Panc1 (cell line): ENCODE measurements at regions not wholly inside any gene's neighbourhood (a gene's known extent, or its start where the extent isn't known, plus 50 kb on each side); places are given as distances from the start of the nearest gene placed in this dataset.

ENCODE experiments used
- ATAC-seq: fragments of 200-7000 bp; cut with Tn5 transposase; 2 replicates; pipeline ENCODE4 v1.9.1; 2020; ENCODE audit warnings: mild to moderate bottlenecking, moderate library complexity
- BruUV-seq: library from RNA; stranded (reverse); fragments of 400-500 nt; replicated peaks from 2 replicates; lab custom pipeline; 2021; lab: Mats Ljungman, UMichigan
- CTCF ChIA-PET: fragments of 300-600 bp; sonication (Branson Sonifier 250); formaldehyde crosslinking; loops from one replicate; lab custom pipeline; 2022; ENCODE audit warnings: antibody characterized with exemption; lab: Charles Lee
- POLR2A ChIA-PET: fragments of 300-600 bp; sonication (Branson Sonifier 250); formaldehyde crosslinking; loops from one replicate; lab custom pipeline; 2022; ENCODE audit warnings: antibody characterized with exemption; lab: Charles Lee
- DNase-seq: peaks from one replicate; pipeline ENCODE4 v3.0.0-alpha.2; 2010; ENCODE audit warnings: low read depth, low spot score
- H3K27ac ChIP-seq: 2 replicates; pipeline ENCODE4 v1.5.1; 2011; ENCODE audit warnings: mild to moderate bottlenecking, low read length, inconsistent platforms
- H3K27me3 ChIP-seq: fragments of 200-500 bp; sonication (Bioruptor generic); 2 replicates; pipeline ENCODE4 v1.6.0; 2014; ENCODE audit warnings: low read length, inconsistent platforms; ENCODE audit not compliant: control insufficient read depth, insufficient read depth
- H3K36me3 ChIP-seq: fragments of 200-500 bp; sonication (Bioruptor generic); 2 replicates; pipeline ENCODE4 v1.5.1; 2014; ENCODE audit warnings: inconsistent platforms, mild to moderate bottlenecking, low read length, moderate library complexity; ENCODE audit not compliant: control insufficient read depth, insufficient read depth
- H3K4me1 ChIP-seq: 2 replicates; pipeline ENCODE4 v1.5.1; 2011; ENCODE audit warnings: inconsistent platforms, mild to moderate bottlenecking, low read length, moderate library complexity; ENCODE audit not compliant: control insufficient read depth, insufficient read depth
- H3K4me3 ChIP-seq, 2 experiments: 2 replicates each; pipeline ENCODE4 v1.5.1; 2011 to 2012; ENCODE audit warnings: low read depth in 2 of 2, low read length in 2 of 2, mild to moderate bottlenecking in 2 of 2, inconsistent platforms in 1 of 2, moderate library complexity in 1 of 2
- H3K9me3 ChIP-seq: fragments of 200-500 bp; sonication (Bioruptor generic); 2 replicates; pipeline ENCODE4 v1.5.1; 2014; ENCODE audit warnings: low read depth, mild to moderate bottlenecking, inconsistent platforms, low read length, moderate library complexity; ENCODE audit not compliant: control insufficient read depth, insufficient read depth
- POLR2AphosphoS5 ChIP-seq: IDR thresholded peaks from 2 replicates; pipeline ENCODE4 v1.6.1; 2012; ENCODE audit warnings: mild to moderate bottlenecking, low read depth, low read length, moderate library complexity
- SIN3A ChIP-seq: IDR thresholded peaks from 2 replicates; pipeline ENCODE4 v1.6.1; 2012; ENCODE audit warnings: low read depth, mild to moderate bottlenecking, low read length, moderate library complexity, borderline replicate concordance; ENCODE audit not compliant: insufficient read depth
- TCF7L2 ChIP-seq: IDR thresholded peaks from 2 replicates; pipeline ENCODE4 v1.6.1; 2011; ENCODE audit warnings: mild to moderate bottlenecking, low read depth, low read length, inconsistent platforms
- in situ Hi-C: cut with HindIII; loops from 2 replicates; pipeline ENCODE4 v1.10.0; 2016; ENCODE audit warnings: low sequenced_read_pairs, low pct_unique_long_range_greater_than_20kb
- intact Hi-C: fragments of 100-400 bp; cut with micrococcal nuclease; formaldehyde crosslinking; loops from one replicate; pipeline ENCODE4 v1.10.0; 2022; ENCODE audit not compliant: unreplicated experiment
- TF ChIP-seq, protein P1 (sequence below), 2 experiments: IDR thresholded peaks; 2 replicates each; pipeline ENCODE4 v1.6.1; 2011 to 2012; ENCODE audit warnings: low read depth in 2 of 2, control low read depth in 1 of 2, low read length in 1 of 2, mild to moderate bottlenecking in 1 of 2, moderate library complexity in 1 of 2; ENCODE audit not compliant: insufficient read depth in 1 of 2
- TF ChIP-seq, protein P2 (sequence below): fragments of 450-650 bp; IDR thresholded peaks from 2 replicates; pipeline ENCODE4 v1.5.1; 2017; ENCODE audit warnings: mild to moderate bottlenecking

DNA sequence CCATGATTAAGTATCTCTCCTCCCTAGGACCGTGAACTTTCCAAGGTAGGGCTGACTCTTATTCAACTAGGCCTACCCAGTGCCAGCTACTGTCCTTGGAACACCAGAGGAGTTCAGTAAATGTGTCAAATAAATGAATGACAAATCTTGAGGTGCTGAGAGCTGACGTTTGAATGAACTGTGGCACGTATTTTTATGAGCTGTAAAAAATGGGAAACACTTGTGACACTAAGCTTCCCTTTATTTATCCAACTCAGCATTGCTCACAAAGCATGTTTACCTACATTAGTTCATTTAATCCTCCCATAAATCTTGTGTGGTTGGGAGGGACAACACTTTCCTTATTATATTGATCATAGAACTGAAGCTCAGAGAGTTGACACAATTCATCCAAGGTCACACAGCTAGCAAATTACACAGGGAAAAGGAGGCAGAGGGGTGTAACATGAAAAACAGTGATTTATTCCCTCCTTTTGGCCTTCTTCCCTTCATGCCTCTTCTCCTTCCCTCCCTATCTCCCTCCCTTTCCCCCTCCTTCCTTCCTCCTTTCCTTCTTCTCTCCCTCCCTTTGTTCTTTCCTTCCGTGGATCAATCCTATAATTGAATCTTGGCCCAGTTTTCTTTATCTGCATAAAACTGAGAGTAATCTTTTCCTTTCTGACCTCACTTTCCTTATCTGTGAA, 412.6 kb downstream of the DMRT2 start:
- in situ Hi-C loops: no loop called here

DNA sequence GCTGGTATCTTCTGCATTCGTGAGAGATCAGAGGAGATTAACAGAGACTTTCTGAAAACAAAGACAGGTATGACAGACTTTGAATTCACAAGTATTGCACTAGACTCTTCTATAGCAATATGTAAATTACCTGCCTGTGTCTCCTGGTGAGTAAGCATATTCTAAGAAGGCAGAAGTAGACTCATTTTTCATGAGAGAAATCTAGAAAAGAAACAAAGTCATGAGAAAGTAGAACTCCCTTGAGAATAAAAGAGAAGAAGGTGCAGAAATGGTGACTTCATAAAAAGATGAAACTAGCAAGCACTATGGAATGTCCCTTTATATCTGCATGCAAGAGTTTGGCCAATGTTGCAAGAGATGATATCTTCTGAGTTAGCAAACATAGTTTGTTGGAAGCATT, 419.8 kb downstream of the DMRT2 start:
- H3K27me3 ChIP-seq: no peaks in the 10 kb centered on the region
- H3K4me3 ChIP-seq: no peak overlapping the region
- intact Hi-C loops (no loop called here), in situ Hi-C loops (no loop called here)
- no peaks in the 10 kb centered on the region for H3K36me3 ChIP-seq
- no TSS peak for BruUV-seq
- POLR2A ChIA-PET: no interaction called here
- H3K9me3 ChIP-seq: no peaks in the 10 kb centered on the region
- DNase-seq (no peak), ATAC-seq (no peak)
- no peak overlapping the region for H3K27ac ChIP-seq
- H3K4me1 ChIP-seq: no peaks in the 10 kb centered on the region
- TF ChIP-seq, protein P1, sequence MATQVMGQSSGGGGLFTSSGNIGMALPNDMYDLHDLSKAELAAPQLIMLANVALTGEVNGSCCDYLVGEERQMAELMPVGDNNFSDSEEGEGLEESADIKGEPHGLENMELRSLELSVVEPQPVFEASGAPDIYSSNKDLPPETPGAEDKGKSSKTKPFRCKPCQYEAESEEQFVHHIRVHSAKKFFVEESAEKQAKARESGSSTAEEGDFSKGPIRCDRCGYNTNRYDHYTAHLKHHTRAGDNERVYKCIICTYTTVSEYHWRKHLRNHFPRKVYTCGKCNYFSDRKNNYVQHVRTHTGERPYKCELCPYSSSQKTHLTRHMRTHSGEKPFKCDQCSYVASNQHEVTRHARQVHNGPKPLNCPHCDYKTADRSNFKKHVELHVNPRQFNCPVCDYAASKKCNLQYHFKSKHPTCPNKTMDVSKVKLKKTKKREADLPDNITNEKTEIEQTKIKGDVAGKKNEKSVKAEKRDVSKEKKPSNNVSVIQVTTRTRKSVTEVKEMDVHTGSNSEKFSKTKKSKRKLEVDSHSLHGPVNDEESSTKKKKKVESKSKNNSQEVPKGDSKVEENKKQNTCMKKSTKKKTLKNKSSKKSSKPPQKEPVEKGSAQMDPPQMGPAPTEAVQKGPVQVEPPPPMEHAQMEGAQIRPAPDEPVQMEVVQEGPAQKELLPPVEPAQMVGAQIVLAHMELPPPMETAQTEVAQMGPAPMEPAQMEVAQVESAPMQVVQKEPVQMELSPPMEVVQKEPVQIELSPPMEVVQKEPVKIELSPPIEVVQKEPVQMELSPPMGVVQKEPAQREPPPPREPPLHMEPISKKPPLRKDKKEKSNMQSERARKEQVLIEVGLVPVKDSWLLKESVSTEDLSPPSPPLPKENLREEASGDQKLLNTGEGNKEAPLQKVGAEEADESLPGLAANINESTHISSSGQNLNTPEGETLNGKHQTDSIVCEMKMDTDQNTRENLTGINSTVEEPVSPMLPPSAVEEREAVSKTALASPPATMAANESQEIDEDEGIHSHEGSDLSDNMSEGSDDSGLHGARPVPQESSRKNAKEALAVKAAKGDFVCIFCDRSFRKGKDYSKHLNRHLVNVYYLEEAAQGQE (IDR thresholded peaks at IDR 0.05; ENCODE audit: insufficient read depth in 1 of 2, low read depth in 2 of 2, low read length in 1 of 2): no peak
- TF ChIP-seq SIN3A (no peak), POLR2AphosphoS5 (no peak), TCF7L2 (no peak)
- TF ChIP-seq, protein P2, sequence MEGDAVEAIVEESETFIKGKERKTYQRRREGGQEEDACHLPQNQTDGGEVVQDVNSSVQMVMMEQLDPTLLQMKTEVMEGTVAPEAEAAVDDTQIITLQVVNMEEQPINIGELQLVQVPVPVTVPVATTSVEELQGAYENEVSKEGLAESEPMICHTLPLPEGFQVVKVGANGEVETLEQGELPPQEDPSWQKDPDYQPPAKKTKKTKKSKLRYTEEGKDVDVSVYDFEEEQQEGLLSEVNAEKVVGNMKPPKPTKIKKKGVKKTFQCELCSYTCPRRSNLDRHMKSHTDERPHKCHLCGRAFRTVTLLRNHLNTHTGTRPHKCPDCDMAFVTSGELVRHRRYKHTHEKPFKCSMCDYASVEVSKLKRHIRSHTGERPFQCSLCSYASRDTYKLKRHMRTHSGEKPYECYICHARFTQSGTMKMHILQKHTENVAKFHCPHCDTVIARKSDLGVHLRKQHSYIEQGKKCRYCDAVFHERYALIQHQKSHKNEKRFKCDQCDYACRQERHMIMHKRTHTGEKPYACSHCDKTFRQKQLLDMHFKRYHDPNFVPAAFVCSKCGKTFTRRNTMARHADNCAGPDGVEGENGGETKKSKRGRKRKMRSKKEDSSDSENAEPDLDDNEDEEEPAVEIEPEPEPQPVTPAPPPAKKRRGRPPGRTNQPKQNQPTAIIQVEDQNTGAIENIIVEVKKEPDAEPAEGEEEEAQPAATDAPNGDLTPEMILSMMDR: no peak
- CTCF ChIA-PET: no interaction called here

More for the DNA sequence above, 412.6 kb downstream of the DMRT2 start:
- no peak for ATAC-seq
- no TSS peak for BruUV-seq
- no peak for DNase-seq
- no peaks in the 10 kb centered on the region for H3K27me3 ChIP-seq
- H3K27ac ChIP-seq: no peak overlapping the region
- ChIA-PET POLR2A (no interaction called here), CTCF (no interaction called here)
- no peaks in the 10 kb centered on the region for H3K36me3 ChIP-seq
- no peak overlapping the region for H3K4me3 ChIP-seq
- H3K4me1 ChIP-seq: no peaks in the 10 kb centered on the region
- no peak for TF ChIP-seq TCF7L2
- TF ChIP-seq SIN3A: no peak
- no peak for TF ChIP-seq POLR2AphosphoS5
- H3K9me3 ChIP-seq: no peaks in the 10 kb centered on the region
- intact Hi-C loops: no loop called here

DNA sequence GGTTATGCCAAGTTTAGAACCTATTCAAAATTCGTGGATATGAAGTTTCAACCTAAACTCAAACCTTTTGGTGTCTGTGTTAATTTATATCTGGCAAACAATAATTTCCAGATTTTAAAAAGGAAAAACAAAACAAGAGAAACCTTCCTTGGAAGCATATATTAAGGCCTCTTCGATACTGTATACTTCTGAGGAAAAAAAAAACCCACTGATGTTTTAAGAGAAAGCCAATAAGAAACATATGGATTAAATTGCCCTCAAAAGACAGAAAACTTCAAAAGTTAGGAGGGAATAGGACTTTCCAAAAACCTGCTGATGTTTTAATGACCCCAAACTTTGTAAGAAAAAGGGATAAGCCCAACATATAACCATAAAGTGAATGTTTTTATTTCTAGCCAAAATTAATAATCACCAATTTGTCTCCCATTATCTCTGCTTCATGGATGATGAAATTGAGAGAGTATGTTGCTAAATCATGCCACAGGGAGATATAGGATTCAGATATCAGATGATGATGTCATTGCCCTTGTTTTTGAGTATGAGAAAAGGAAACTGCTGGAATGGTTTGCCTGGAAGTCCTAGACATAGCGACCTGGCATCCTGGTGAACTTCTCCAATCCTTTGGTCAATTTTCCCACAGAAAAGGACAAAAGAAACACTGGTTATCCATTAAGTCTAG, 423.9 kb downstream of the DMRT2 start:
- Histone ChIP-seq H3K4me1 (no peaks in the 10 kb centered on the region), H3K4me3 (no peak overlapping the region), H3K27me3 (no peaks in the 10 kb centered on the region), H3K36me3 (no peaks in the 10 kb centered on the region), H3K9me3 (no peaks in the 10 kb centered on the region), H3K27ac (no peak overlapping the region)
- no peak for ATAC-seq
- POLR2A ChIA-PET: no interaction called here
- in situ Hi-C loops: no loop called here
- DNase-seq: no peak
- TF ChIP-seq SIN3A (no peak), POLR2AphosphoS5 (no peak), TCF7L2 (no peak)
- TF ChIP-seq, protein P2: no peak
- TF ChIP-seq, protein P1 (IDR thresholded peaks at IDR 0.05; ENCODE audit: insufficient read depth in 1 of 2, low read depth in 2 of 2, low read length in 1 of 2): no peak
- no TSS peak for BruUV-seq
- intact Hi-C loops: no loop called here
- CTCF ChIA-PET: no interaction called here
